SHP77 treated with DMSO at 0.1 percent for 48 hours (cell line): ENCODE measurements at regions not wholly inside any gene's neighbourhood (a gene's known extent, or its start where the extent isn't known, plus 50 kb on each side); places are given as distances from the start of the nearest gene placed in this dataset.
"Not testable (repeated sequence)": the region's sequence is repeated elsewhere in the genome, so short reads cannot be mapped to it uniquely, and the experiment has no call there.

Source experiments
- DNase-seq: peaks from one replicate; lab custom pipeline; 2025; lab: John Stamatoyannopoulos, UW

- DNase-seq: no peak
Measured at GRCh38 chr6:12348530-12349511, 58.7 kb downstream of the EDN1 start.

GRCh38 chr6:12350644-12351170, 60.5 kb downstream of the EDN1 start:
- no peak for DNase-seq

GRCh38 chr6:12351672-12352071, 61.5 kb downstream of the EDN1 start:
- DNase-seq: no peak

GRCh38 chr6:12353731-12354130, 63.6 kb downstream of the EDN1 start:
- DNase-seq: no peak

- no peak for DNase-seq
Measured at GRCh38 chr6:12354499-12354898, 64.3 kb downstream of the EDN1 start.

GRCh38 chr6:12355354-12355753, 65.2 kb downstream of the EDN1 start:
- no peak for DNase-seq

- no peak for DNase-seq
Measured at GRCh38 chr6:12356431-12356830, 66.3 kb downstream of the EDN1 start.

- no peak for DNase-seq
Measured at GRCh38 chr6:12356983-12357972, 67.1 kb downstream of the EDN1 start.

GRCh38 chr6:12359036-12359435, 68.9 kb downstream of the EDN1 start:
- no peak for DNase-seq

- no peak for DNase-seq
Measured at GRCh38 chr6:12361042-12361765, 71.0 kb downstream of the EDN1 start.

- DNase-seq: not testable (repeated sequence)
Measured at GRCh38 chr6:12363277-12363650, 73.1 kb downstream of the EDN1 start.

- DNase-seq: no peak
Measured at GRCh38 chr6:12363651-12364381, 73.7 kb downstream of the EDN1 start.

GRCh38 chr6:12364621-12365020, 74.5 kb downstream of the EDN1 start:
- no peak for DNase-seq

GRCh38 chr6:12366731-12367130, 76.6 kb downstream of the EDN1 start:
- no peak for DNase-seq

- DNase-seq: no peak
Measured at GRCh38 chr6:12367412-12367811, 77.3 kb downstream of the EDN1 start.

- no peak for DNase-seq
Measured at GRCh38 chr6:12369355-12369754, 79.2 kb downstream of the EDN1 start.

GRCh38 chr6:12369781-12370262, 79.7 kb downstream of the EDN1 start:
- DNase-seq: no peak

GRCh38 chr6:12371151-12371550, 81.0 kb downstream of the EDN1 start:
- DNase-seq: no peak

- no peak for DNase-seq
Measured at GRCh38 chr6:12371641-12372146, 81.5 kb downstream of the EDN1 start.

- DNase-seq: no peak
Measured at GRCh38 chr6:12379181-12379580, 89.0 kb downstream of the EDN1 start.

- no peak for DNase-seq
Measured at GRCh38 chr6:12381587-12381986, 91.4 kb downstream of the EDN1 start.
